ENCODE measurements at regions not wholly inside any gene's neighbourhood (a gene's known extent, or its start where the extent isn't known, plus 50 kb on each side); places are given as distances from the start of the nearest gene placed in this dataset.

GRCh38 chr5:5046680-5047502 lies 93.2 kb upstream of the ADAMTS16 start:
- Histone ChIP-seq H3K27ac (no peak overlapping the region), H3K36me3 (no peaks in the 10 kb centered on the region), H3K9me3 (no peaks in the 10 kb centered on the region), H3K27me3 (no peaks in the 10 kb centered on the region), H3K4me1 (no peaks in the 10 kb centered on the region), H3K4me3 (replicated peaks in 1 of 3) (no peak overlapping the region)
- WGBS, 2 donors: 80 to 84% methylated on average over 6 of the region's 6 CpGs
- TF ChIP-seq CTCF (IDR thresholded peaks at IDR 0.05) (no peak), POLR2A (IDR thresholded peaks at IDR 0.05) (no peak)
- intact Hi-C loops (cut with DNase I): no loop called here
- no peak for DNase-seq

- Histone ChIP-seq H3K27ac (no peak overlapping the region), H3K4me3 (replicated peaks in 1 of 3) (no peak overlapping the region), H3K27me3 (no peaks in the 10 kb centered on the region), H3K36me3 (no peaks in the 10 kb centered on the region), H3K4me1 (no peaks in the 10 kb centered on the region), H3K9me3 (no peaks in the 10 kb centered on the region)
- intact Hi-C loops (cut with DNase I): no loop called here
- 38 to 49% methylated on average over 3 of the region's 3 CpGs for WGBS, 2 donors
- DNase-seq: no peak
- no peak for TF ChIP-seq POLR2A (IDR thresholded peaks at IDR 0.05)
- no peak for TF ChIP-seq CTCF (IDR thresholded peaks at IDR 0.05)
These were observed 89.3 kb upstream of the ADAMTS16 start for GRCh38 chr5:5050801-5051200.

GRCh38 chr5:5055712-5056111 lies 84.4 kb upstream of the ADAMTS16 start:
- intact Hi-C loops (cut with DNase I): no loop called here
- no peaks in the 10 kb centered on the region for H3K36me3 ChIP-seq
- DNase-seq: no peak
- TF ChIP-seq POLR2A (IDR thresholded peaks at IDR 0.05): no peak
- no peak for TF ChIP-seq CTCF (IDR thresholded peaks at IDR 0.05)
- no peaks in the 10 kb centered on the region for H3K9me3 ChIP-seq
- H3K27me3 ChIP-seq: no peaks in the 10 kb centered on the region
- no peak overlapping the region for H3K4me3 ChIP-seq (replicated peaks in 1 of 3)
- WGBS, 2 donors: 83 to 86% methylated on average over 1 of the region's 1 CpG
- no peak overlapping the region for H3K27ac ChIP-seq
- no peaks in the 10 kb centered on the region for H3K4me1 ChIP-seq

- H3K4me3 ChIP-seq (replicated peaks in 1 of 3): no peak overlapping the region
- no peaks in the 10 kb centered on the region for H3K9me3 ChIP-seq
- no peaks in the 10 kb centered on the region for H3K4me1 ChIP-seq
- H3K27ac ChIP-seq: no peak overlapping the region
- no peaks in the 10 kb centered on the region for H3K27me3 ChIP-seq
- no peaks in the 10 kb centered on the region for H3K36me3 ChIP-seq
- intact Hi-C loops (cut with DNase I): no loop called here
- TF ChIP-seq CTCF (IDR thresholded peaks at IDR 0.05): no peak
- TF ChIP-seq POLR2A (IDR thresholded peaks at IDR 0.05): no peak
- WGBS, 2 donors: 87 to 90% methylated on average over 12 of the region's 12 CpGs
- DNase-seq: no peak
These were observed 78.3 kb upstream of the ADAMTS16 start for GRCh38 chr5:5061836-5062235.

- Histone ChIP-seq H3K27me3 (no peaks in the 10 kb centered on the region), H3K36me3 (no peaks in the 10 kb centered on the region), H3K4me1 (no peaks in the 10 kb centered on the region), H3K4me3 (replicated peaks in 1 of 3) (no peak overlapping the region), H3K27ac (no peak overlapping the region), H3K9me3 (no peaks in the 10 kb centered on the region)
- intact Hi-C loops (cut with DNase I): no loop called here
- no peak for TF ChIP-seq POLR2A (IDR thresholded peaks at IDR 0.05)
- TF ChIP-seq CTCF (IDR thresholded peaks at IDR 0.05): no peak
- DNase-seq: no peak
- WGBS, 2 donors: 66 to 74% methylated on average over 5 of the region's 5 CpGs
These were observed 77.4 kb upstream of the ADAMTS16 start for GRCh38 chr5:5062525-5063302.

Measured in thyroid gland (tissue), 4 donors.